ENCODE measurements at regions not wholly inside any gene's neighbourhood (a gene's known extent, or its start where the extent isn't known, plus 50 kb on each side); places are given as distances from the start of the nearest gene placed in this dataset.
"Not testable (repeated sequence)": the region's sequence is repeated elsewhere in the genome, so short reads cannot be mapped to it uniquely, and the experiment has no call there.

DNA sequence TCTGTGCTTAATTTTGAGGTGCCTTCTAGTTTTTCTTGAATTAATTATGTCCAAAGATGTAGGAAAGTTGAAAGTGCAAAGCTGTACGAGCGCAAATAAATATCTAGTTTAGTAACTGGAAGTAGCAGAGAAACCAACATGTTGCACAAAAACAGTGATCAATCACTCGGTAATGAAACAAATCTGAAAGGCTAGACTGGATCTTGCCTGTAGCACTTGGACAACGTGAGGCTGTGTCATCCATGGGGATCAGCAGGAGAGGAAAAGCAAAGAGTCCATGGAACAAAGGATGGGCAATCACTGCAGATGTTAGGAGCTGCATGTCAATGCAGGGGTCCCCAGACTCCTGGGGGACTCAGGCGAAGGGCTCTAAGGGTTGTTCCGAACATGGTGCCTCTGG, 424.2 kb downstream of the IRX1 start:
- peaks cover 9% of the 10 kb centered on the region for H3K4me1 Mint-ChIP-seq (ENCODE audit: low read depth)
- H3K9me3 Mint-ChIP-seq: peaks cover 26% of the 10 kb centered on the region
- H3K27ac Mint-ChIP-seq: no peak overlapping the region
- intact Hi-C loops (cut with micrococcal nuclease): no loop called here
- no peaks in the 10 kb centered on the region for H3K36me3 Mint-ChIP-seq (ENCODE audit: low read depth)
- H3K27me3 Mint-ChIP-seq: no peaks in the 10 kb centered on the region
- H3K4me3 Mint-ChIP-seq: no peak overlapping the region

DNA sequence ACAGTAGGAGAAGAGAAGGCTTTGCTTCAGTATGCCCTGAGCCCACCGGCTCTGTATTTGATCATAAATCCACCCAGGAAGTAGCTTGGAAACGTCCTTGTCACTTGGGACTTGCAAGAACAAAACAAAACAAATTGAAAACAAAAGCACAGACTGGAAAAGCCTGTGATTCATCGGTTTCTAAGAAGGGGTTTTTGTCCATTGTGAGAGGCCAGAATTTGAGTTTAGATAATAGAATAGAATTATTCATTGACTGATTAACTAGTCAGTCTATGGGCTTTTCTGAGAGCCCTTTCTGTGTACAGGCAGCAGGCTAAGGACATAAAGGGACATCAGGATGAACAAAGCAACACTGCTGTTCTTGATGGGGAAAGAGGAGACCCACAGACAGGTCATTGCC, 424.8 kb downstream of the IRX1 start:
- H3K27me3 Mint-ChIP-seq: no peaks in the 10 kb centered on the region
- H3K4me1 Mint-ChIP-seq (ENCODE audit: low read depth): peaks cover 9% of the 10 kb centered on the region
- H3K4me3 Mint-ChIP-seq: no peak overlapping the region
- intact Hi-C loops (cut with micrococcal nuclease): no loop called here
- H3K9me3 Mint-ChIP-seq: peaks cover 26% of the 10 kb centered on the region
- H3K27ac Mint-ChIP-seq: no peak overlapping the region
- H3K36me3 Mint-ChIP-seq (ENCODE audit: low read depth): no peaks in the 10 kb centered on the region

DNA sequence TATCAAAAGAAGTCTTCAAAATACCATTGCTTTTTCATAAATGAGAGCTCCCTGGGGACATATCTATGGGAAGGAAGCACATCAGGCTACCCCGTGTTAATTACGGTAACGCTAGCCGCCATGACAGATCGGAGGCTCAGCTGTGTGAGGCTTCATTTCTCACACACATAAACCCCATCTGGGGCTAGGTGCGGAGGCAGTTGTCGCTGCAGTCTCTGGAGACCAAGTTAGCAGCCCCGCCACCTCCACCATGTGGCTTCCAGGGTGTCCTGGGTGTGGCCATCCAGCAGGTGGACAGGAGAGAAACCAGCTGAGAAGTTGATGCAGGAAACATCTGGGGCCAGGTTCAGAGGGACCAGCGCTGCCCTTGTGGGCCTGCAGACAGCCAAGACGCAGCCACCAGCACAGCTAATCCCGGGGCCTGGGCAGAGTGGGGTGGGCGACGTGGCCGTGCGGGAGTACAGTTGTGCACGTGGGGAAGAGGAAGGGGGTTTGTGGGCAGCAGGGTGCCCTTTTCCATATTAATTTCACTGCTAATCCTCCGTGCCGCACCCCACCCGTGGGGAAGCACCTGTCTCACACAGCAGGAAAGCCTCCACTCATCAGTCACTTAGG, 426.5 kb downstream of the IRX1 start:
- Mint-ChIP-seq H3K4me3 (no peak overlapping the region), H3K4me1 (ENCODE audit: low read depth) (peaks cover 6% of the 10 kb centered on the region), H3K27ac (no peak overlapping the region), H3K36me3 (ENCODE audit: low read depth) (no peaks in the 10 kb centered on the region), H3K27me3 (no peaks in the 10 kb centered on the region), H3K9me3 (peaks cover 26% of the 10 kb centered on the region)
- intact Hi-C loops (cut with micrococcal nuclease): no loop called here

DNA sequence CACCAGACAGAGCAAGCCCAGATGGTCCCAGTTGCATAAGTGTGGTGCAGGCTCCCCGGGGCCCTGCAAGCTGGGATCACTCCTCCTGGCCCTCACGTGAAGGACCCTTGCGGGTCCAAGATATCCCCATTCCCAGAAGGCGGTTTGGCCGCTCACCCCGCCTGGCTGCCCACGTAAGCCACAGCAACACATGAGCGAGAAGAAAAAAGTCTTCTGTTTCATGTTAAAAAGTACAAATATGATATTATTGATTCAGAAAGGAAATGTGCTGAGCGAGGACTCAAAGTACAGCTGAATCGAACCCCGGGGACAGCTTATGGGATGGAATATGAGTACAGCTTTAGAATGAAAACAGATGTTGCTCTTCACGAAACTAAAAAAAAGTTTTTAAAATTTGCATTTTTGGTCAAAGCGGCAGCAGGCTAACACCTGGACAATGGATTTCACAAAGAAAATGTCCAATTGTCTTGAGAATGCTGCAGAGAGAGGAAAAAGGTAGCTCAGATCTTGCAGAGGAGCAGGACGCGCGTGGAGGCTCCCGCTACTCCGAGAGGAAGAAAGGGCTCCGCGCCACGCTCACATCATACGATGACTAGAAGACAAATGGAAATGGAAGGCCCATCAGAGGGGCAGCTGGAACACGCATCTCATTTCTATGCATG, 427.6 kb downstream of the IRX1 start:
- Mint-ChIP-seq H3K27ac (no peak overlapping the region), H3K4me1 (ENCODE audit: low read depth) (peaks cover under 1% of the 10 kb centered on the region), H3K36me3 (ENCODE audit: low read depth) (no peaks in the 10 kb centered on the region), H3K27me3 (no peaks in the 10 kb centered on the region), H3K4me3 (no peak overlapping the region), H3K9me3 (peaks cover 26% of the 10 kb centered on the region)
- intact Hi-C loops (cut with micrococcal nuclease): no loop called here

DNA sequence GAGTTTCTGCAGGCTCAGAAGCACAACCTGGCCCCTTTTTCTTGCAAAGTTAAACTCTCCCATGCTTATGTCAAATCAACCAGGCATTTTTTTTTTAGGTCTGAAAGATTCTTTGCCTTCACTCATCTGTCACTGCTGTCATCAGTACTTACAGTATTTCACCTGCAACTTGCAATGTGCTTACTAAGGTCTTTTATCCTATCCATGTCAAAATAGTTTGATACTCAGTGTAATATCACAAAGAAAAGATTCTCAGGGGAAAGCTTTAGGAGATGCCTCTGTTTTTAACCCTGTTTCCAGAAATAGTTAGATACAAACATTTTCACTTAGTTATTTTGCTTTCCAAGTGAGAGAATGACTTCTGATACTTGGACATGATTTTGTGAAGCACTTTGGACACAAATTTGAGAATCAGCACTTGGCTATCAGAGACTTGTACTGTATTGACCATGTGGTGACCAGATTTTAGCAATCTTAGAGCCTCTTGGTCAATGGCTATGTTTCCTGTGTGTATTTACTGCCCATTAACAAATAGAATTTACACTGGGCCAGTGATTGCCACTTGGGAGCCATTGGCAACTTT, 428.2 kb downstream of the IRX1 start:
- no peaks in the 10 kb centered on the region for H3K36me3 Mint-ChIP-seq (ENCODE audit: low read depth)
- no peaks in the 10 kb centered on the region for H3K27me3 Mint-ChIP-seq
- intact Hi-C loops (cut with micrococcal nuclease): no loop called here
- H3K9me3 Mint-ChIP-seq: peaks cover 26% of the 10 kb centered on the region
- no peak overlapping the region for H3K4me3 Mint-ChIP-seq
- H3K4me1 Mint-ChIP-seq (ENCODE audit: low read depth): no peaks in the 10 kb centered on the region
- no peak overlapping the region for H3K27ac Mint-ChIP-seq

DNA sequence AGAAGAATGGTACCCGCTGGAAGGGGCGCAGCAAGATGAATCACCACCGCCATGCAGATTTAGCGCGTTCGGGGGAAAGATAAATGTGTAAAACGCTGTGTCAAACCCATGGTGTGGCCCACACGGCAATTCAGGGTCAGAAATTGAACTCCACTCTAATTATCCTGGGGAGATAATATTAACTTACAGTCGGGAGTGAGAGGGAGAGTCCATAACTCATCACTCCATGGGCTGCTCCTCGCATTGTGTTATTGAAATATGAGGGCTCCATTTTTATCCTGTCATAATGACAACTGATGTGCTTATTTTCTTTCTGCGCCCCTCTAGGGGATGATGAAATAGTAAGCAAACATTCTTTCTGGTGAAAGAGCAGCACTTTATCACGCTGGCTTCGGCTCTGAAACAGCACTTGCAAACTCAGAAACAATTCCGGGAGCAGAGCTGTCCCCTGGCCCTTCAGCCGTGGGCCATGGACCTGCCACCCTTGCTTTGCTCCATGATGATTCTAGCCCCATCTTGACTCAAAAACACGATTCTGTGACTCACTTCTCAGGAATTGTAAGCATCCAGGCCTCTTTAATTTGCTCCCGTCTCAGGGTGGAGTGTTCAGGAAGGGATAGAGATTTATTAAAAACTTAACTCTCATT, 431.6 kb downstream of the IRX1 start:
- intact Hi-C loops (cut with micrococcal nuclease): no loop called here
- Mint-ChIP-seq H3K4me1 (ENCODE audit: low read depth) (no peaks in the 10 kb centered on the region), H3K27me3 (no peaks in the 10 kb centered on the region), H3K9me3 (peaks cover 23% of the 10 kb centered on the region), H3K36me3 (ENCODE audit: low read depth) (no peaks in the 10 kb centered on the region), H3K4me3 (no peak overlapping the region), H3K27ac (no peak overlapping the region)

DNA sequence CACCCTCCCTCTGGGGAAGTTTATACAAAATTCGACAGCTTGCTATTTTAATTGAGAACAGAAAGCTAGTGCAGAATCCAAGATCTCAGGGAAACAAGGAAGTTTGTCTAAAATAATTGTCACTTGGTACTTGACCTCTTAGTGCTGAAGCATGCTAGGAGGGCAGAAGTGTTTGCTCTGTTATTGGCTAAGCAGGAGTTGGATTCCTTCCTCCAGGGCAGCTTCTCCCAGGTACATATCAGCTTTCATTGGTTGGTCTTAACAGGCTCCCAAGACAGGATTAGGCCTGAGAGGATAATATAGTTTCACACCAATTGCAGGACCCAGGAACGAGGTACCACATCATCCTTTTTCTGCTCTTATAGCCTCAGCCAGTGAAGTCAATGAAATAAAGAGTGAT, 432.8 kb downstream of the IRX1 start:
- Mint-ChIP-seq H3K4me1 (ENCODE audit: low read depth) (no peaks in the 10 kb centered on the region), H3K27ac (no peak overlapping the region), H3K4me3 (no peak overlapping the region), H3K27me3 (no peaks in the 10 kb centered on the region), H3K36me3 (ENCODE audit: low read depth) (no peaks in the 10 kb centered on the region), H3K9me3 (peaks cover 11% of the 10 kb centered on the region)
- intact Hi-C loops (cut with micrococcal nuclease): no loop called here

DNA sequence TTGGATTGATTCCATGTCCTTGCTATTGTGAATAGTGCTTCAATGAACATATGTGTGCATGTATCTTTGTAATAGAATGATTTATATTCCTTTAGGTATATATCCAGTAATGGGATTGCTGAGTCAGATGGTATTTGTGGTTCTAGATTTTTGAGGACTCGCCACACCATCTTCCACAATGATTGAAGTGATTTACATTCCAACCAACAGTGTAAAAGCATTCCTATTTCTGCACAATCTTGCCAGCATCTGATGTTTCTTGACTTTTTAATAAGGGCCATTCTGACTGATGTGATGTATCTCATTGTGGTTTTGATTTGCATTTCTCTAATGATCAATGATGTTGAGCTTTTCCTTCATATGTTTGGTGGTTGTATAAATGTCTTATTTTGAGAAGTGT, 437.9 kb downstream of the IRX1 start:
- H3K27ac Mint-ChIP-seq; H3K4me3 Mint-ChIP-seq; H3K36me3 Mint-ChIP-seq (ENCODE audit: low read depth); intact Hi-C loops (cut with micrococcal nuclease); H3K4me1 Mint-ChIP-seq (ENCODE audit: low read depth); H3K27me3 Mint-ChIP-seq: not testable (repeated sequence)
- H3K9me3 Mint-ChIP-seq: peaks cover 15% of the 10 kb centered on the region

DNA sequence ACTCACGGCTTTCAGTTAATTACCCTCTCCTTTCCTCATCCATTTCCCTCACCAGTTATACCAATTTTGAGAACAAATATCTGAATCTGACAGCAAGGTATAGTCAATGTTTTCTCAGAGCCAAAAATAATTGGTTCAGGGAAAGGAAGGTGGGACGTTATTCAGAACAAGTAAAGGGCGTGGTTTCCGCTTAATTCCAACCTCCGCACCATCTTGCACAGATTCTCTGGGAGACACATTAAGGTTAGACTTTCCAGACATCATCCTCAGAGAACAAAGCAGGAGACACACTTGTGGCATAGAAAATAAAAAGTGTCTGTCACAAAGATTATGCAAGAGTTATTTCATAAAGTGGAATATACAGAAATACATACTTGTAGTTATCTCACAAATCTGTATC, 441.2 kb downstream of the IRX1 start:
- Mint-ChIP-seq H3K9me3 (peaks cover 30% of the 10 kb centered on the region), H3K27me3 (no peaks in the 10 kb centered on the region), H3K4me3 (no peak overlapping the region), H3K27ac (no peak overlapping the region), H3K4me1 (ENCODE audit: low read depth) (no peaks in the 10 kb centered on the region), H3K36me3 (ENCODE audit: low read depth) (no peaks in the 10 kb centered on the region)
- intact Hi-C loops (cut with micrococcal nuclease): no loop called here

DNA sequence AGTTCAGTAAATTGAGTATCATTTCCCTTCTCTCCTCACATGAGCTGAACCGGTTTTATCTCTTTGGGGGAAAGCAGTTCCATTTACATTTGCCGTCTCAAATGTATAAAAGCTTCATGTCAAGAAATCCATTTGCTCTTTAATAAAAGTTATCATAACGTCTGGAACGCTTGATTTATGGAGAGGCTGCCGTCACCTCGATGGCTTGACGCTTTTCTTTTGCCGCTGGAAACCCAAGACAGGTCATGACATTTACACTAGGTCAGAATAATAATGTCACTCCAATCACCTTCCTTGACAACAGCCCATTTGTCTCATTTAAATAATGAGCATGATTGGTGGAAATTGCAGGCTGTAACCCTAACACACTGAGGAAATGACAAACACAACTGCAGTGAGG, 443.4 kb downstream of the IRX1 start:
- Mint-ChIP-seq H3K4me3 (no peak overlapping the region), H3K27ac (no peak overlapping the region), H3K36me3 (ENCODE audit: low read depth) (no peaks in the 10 kb centered on the region), H3K9me3 (peaks cover 31% of the 10 kb centered on the region), H3K4me1 (ENCODE audit: low read depth) (no peaks in the 10 kb centered on the region), H3K27me3 (no peaks in the 10 kb centered on the region)
- intact Hi-C loops (cut with micrococcal nuclease): no loop called here

DNA sequence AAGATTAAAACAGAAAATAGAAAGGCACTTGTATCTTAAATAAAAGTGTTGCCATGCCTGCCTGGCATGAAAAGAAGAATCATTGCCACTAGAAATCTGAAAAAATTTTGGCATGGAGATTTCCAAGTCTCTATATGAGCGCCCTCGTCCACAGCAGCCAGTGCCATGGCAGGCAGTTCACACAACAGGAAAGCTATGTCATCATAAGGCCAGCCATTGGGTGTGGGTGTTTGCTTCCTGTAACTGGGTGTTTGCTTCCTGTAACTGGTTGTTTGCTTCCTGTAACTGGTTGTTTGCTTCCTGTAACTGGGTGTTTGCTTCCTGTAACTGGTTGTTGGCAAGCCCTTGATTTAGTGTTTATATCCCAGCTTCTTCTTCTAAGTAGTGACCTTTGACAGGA, 446.7 kb downstream of the IRX1 start:
- no peak overlapping the region for H3K27ac Mint-ChIP-seq
- H3K9me3 Mint-ChIP-seq: peaks cover 39% of the 10 kb centered on the region

DNA sequence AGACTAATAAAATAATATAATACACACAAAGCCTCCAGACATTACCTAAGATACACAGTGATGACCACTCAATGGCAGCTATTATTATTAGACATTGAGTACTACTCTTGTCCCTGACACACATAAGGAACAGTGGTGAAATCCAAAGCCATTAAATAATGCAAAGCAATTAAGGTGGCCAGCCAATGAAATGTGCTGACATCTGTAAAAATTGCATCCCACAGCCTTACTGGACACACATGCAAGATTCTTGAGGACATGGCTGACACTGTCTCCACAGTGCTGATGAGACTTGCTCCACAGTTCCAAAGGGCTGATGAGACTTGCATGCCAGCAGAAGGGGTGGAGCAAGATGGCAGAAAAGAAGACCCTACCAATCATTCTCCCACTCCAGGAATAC, 447.5 kb downstream of the IRX1 start:
- no peak overlapping the region for H3K27ac Mint-ChIP-seq
- intact Hi-C loops (cut with micrococcal nuclease): no loop called here
- no peaks in the 10 kb centered on the region for H3K36me3 Mint-ChIP-seq (ENCODE audit: low read depth)
- H3K9me3 Mint-ChIP-seq: peaks cover 39% of the 10 kb centered on the region
- no peaks in the 10 kb centered on the region for H3K27me3 Mint-ChIP-seq
- H3K4me3 Mint-ChIP-seq: no peak overlapping the region
- H3K4me1 Mint-ChIP-seq (ENCODE audit: low read depth): no peaks in the 10 kb centered on the region

More for the DNA sequence above, 446.7 kb downstream of the IRX1 start:
- Mint-ChIP-seq H3K4me1 (ENCODE audit: low read depth) (no peaks in the 10 kb centered on the region), H3K36me3 (ENCODE audit: low read depth) (no peaks in the 10 kb centered on the region), H3K27me3 (no peaks in the 10 kb centered on the region), H3K4me3 (no peak overlapping the region)
- intact Hi-C loops (cut with micrococcal nuclease): no loop called here

DNA sequence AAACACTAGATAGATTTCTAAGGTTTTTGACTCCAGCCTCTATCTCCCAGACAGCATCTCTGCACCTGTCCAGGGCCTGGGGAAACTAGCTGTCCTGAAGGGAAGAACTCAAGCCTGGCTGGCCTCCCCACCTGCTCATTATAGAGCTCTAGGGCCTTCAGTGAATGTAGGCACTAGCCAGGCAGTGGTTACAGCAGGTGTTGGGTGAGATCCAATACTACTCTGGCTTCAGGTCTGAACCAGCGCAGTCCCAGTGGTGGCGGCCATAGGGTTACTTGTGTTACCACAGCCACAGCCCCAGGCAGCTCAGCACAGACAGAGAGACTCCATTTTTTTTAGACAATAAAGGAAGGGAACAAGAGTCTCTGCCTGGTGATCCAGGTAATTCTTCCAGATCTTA, 449.2 kb downstream of the IRX1 start:
- Mint-ChIP-seq H3K27ac (no peak overlapping the region), H3K4me3 (no peak overlapping the region)
- intact Hi-C loops (cut with micrococcal nuclease): no loop called here

DNA sequence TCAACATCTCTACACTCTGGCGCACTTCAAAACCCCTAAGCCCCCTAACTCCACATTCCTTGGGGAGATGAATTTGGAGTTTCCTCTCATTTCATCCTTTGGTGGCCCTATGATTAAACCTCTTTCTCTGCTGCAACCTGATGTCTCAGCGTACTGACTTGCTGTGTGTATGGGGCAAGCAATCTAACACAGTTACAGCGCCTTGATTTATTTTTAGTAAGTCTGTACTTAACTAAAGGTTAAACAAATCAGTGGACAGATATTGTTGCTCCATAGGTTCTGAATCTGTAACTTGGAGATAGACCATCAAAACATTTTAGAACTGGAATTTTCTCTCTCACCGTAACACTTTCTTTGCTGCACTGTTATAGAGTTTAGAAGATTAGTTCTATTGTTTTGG, 452.8 kb downstream of the IRX1 start:
- no peak overlapping the region for H3K4me3 Mint-ChIP-seq
- H3K9me3 Mint-ChIP-seq: peaks cover 9% of the 10 kb centered on the region
- H3K36me3 Mint-ChIP-seq (ENCODE audit: low read depth): no peaks in the 10 kb centered on the region
- H3K4me1 Mint-ChIP-seq (ENCODE audit: low read depth): no peaks in the 10 kb centered on the region
- H3K27me3 Mint-ChIP-seq: no peaks in the 10 kb centered on the region
- intact Hi-C loops (cut with micrococcal nuclease): no loop called here
- H3K27ac Mint-ChIP-seq: no peak overlapping the region

More for the DNA sequence above, 449.2 kb downstream of the IRX1 start:
- Mint-ChIP-seq H3K9me3 (peaks cover 30% of the 10 kb centered on the region), H3K27me3 (no peaks in the 10 kb centered on the region), H3K36me3 (ENCODE audit: low read depth) (no peaks in the 10 kb centered on the region), H3K4me1 (ENCODE audit: low read depth) (no peaks in the 10 kb centered on the region)
